ENCODE measurements at regions not wholly inside any gene's neighbourhood (a gene's known extent, or its start where the extent isn't known, plus 50 kb on each side); places are given as distances from the start of the nearest gene placed in this dataset.
"Not testable (repeated sequence)": the region's sequence is repeated elsewhere in the genome, so short reads cannot be mapped to it uniquely, and the experiment has no call there.

GRCh38 chr7:67913604-67914003 lies 917.0 kb downstream of the TYW1 start:
- DNase-seq (ENCODE audit: low read depth), result no peak

- DNase-seq (ENCODE audit: low read depth), result not testable (repeated sequence)
Observed at GRCh38 chr7:67916111-67916510, 919.5 kb downstream of the TYW1 start.

GRCh38 chr7:67916571-67917436 lies 920.2 kb downstream of the TYW1 start:
- DNase-seq (ENCODE audit: low read depth), result no peak

- no peak for DNase-seq (ENCODE audit: low read depth)
Observed at GRCh38 chr7:67917437-67917755, 920.8 kb downstream of the TYW1 start.

DNA sequence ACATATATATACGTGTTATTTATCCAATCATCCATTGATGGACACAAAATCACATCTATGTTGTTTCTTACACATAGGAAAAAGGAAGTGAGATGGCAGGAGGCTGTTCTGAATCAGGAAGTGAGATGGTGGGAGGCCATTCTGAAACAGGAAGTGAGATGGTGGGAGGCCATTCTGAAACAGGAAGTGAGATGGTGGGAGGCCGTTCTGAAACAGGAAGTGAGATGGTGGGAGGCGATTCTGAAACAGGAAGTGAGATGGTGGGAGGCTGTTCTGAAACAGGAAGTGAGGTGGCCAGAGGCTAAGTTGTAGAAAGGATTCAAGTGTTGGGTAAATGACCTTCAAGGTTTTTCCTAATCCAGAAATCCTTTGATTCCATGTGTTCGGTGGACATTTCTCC lies 921.5 kb downstream of the TYW1 start:
- DNase-seq (ENCODE audit: low read depth), result no peak

DNA sequence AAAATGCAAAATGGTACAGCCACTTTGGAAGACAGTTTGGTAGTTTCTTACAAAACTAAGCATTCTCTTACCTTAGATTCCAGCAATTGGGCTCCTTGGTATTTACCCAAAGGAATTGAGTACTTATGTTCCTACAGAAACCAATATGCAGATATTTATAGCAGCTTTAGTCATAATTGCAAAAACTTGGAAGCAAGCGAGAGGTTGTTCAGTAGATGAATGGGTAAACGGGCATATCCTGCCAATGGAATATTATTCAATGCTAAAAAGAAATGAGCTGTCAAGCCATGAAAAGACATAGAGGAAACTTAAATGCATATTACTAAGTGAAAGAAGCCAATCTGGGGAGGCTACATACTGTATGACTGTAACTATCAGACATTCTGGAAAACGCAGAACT lies 926.7 kb downstream of the TYW1 start:
- no peak for DNase-seq (ENCODE audit: low read depth)

DNA sequence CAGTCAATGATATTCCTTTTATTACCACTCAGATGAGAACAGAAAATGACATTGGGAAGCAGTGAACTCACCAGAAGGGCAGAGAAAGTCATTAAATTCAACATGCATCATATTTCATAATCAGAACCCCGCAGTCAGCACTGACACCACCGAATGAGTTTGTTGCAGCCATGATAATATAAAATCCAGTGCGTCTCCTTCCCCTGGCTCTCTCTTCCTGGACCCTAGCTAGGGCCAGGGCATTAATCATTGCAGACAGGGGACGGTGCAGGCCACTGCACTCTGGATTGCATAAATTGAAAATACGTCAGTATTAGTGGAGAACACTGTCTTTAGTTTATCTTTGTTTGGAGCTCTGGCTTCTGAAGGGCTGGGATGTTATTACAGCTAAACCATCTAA lies 931.5 kb downstream of the TYW1 start:
- DNase-seq (ENCODE audit: low read depth), result no peak

DNA sequence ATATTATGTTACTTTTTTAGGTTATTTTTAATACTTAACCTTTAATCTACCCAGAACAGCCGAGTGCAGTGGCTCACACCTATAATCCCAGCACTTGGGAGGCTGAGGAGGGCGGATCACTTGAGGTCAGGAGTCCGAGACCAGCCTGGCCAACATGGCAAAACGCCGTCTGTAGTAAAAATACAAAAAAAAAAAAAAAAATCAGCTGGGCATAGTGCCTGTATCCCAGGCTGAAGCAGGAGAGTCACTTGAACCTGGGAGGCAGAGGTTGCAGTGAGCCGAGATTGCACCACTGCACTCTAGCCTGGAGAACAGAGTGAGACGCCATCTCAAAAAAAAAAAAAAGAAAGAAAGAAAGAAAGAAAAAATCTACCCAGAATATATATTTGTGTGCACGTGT lies 939.8 kb downstream of the TYW1 start:
- not testable (repeated sequence) for DNase-seq (ENCODE audit: low read depth)

DNA sequence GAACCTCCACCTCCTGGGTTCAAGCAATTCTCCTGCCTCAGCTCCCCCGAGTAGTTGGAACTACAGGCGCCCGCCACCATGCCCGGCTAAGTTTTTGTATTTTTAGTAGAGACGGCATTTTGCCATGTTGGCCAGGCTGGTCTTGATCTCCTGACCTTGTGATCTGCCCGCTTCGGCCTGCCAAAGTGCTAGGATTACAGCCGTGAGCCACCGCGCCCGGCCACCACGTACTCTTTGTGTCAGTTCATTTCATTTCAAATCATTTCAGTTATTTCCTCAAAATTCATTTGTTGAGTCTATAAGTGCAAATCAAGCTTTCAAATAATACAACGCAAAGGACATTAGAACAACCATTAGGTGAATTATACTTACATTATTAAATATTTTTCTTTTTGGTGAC lies 943.8 kb downstream of the TYW1 start:
- no peak for DNase-seq (ENCODE audit: low read depth)

DNA sequence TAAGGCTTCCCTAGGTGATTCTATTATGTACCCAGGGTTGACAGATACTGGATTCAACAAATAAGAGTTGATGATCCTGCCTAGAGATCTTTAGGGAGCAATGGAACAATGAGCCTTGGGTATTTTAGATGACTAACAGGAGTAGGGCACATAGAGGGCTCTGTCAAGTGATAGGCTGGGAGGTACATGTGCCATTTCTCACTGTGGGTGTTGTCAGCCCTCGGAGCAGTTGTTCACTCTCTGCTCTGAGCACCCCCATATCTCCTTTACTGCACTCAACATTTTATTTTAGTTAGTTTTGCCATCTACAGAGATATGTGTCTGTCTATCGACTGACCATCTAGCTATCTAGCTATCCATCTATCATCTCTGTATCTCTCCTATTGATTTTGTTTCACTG lies 950.6 kb downstream of the TYW1 start:
- DNase-seq (ENCODE audit: low read depth), result no peak

GRCh38 chr7:67947646-67948045 lies 951.0 kb downstream of the TYW1 start:
- DNase-seq (ENCODE audit: low read depth), result no peak

DNA sequence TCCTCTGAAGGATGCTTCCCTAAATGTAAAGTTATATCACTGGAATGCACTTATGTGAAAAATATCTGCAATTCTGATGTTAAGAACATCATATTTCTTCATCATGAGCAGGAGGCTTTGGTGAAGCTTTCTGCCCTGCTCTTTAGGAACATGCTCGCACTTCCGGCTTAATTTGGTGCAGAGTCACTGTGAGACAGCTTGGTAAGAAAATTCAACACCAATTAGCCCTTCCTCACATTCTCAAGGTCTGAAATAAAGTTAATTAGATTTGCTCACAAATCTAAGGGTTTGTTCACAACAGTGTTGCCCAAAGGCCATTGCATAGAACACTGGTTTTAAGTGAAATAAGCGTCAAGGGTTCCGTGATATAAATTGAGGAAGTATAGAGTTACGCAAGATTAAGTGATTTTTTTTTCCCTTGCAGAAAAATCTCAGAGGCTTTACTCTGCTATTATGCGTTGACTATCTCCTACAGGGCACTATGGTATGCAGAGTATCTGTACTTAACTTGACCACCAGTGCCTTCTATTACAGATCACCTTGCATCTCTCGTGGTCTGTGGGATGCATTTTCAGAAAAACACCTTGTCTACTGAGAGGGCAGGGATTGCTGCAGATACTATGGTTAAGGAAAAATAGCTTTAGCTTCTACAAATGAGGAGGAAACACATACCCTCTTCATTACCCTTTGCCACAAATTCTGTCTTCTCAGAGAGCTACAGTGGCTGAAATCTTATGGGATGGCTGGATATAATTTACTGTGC lies 953.9 kb downstream of the TYW1 start:
- no peak for DNase-seq (ENCODE audit: low read depth)

DNA sequence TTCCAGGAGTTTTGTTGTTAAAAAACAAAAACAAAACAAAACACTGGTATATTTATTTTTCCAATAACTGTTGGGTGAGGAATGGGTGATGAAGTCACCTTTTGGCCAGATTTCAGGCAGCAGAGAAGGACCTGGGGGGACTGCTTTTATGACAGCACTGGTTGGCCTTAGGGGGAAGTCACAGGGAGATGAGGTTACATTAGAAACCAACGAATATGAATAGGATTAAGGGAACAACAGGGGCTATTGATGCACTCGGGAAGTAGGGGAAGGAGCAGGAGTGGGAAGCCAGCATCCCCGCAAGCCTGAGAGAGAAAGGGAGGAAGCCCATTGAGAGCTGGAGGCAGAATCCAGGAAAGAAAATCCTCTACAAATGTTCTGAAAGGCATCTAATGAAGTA lies 958.4 kb downstream of the TYW1 start:
- no peak for DNase-seq (ENCODE audit: low read depth)

- DNase-seq (ENCODE audit: low read depth), result no peak
Observed at GRCh38 chr7:67962863-67963262, 966.2 kb downstream of the TYW1 start.

DNA sequence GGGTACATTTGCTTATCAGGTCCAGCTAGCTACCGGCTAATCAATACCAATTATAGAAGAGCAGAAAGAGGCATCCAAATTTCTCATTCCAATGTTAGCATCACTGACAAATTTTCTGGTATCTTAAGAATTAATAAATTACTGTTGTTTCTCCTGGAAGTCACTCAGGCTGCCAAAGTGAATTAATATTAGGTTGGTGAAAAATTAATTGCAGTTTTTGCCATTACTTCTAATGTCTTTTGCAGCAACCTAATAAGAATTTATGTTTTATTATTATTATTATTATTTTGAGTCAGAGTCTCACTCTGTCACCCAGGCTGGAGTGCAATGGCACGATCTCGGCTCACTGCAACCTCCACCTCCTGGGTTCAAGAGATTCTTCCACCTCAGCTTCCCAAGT lies 979.9 kb downstream of the TYW1 start:
- no peak for DNase-seq (ENCODE audit: low read depth)

DNA sequence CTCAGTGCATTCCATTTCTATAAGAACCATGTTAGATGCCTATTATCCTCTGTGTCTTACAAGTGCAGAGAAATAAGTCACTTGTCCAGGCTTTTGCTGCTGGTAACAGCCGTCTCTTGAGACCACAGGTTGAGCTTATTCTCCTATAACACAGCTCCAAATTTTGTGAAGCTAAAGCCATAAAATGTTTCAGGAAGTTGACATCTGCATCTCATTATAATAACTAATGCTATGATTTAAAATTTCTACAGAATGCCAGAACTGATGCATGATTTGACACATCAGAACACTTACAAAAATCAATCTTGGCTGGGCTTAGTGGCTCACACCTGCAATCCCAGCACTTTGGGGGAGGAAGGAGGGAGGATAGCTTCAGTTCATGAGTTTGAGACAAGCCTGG lies 986.9 kb downstream of the TYW1 start:
- no peak for DNase-seq (ENCODE audit: low read depth)

DNA sequence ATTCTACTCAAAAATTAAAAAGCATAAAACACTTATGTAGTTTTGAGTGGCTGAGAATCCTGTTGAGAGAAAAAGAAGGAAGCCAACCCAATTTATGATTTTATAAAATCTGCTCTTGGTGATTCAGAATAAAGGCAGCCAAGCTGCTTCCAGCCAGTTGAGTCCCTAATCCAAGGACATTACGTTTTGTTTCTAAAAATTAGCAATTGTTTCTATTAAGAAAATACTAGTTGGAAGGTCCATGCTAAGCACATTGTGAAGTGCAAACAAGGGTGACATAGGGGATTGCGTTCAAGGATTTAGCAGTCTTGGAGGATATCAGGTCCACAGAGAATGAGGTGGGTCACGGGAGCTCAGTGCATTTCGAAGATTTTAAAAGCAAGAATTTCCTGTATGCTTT lies 987.7 kb downstream of the TYW1 start:
- no peak for DNase-seq (ENCODE audit: low read depth)

GRCh38 chr7:67989142-67989541 lies 992.5 kb downstream of the TYW1 start:
- DNase-seq (ENCODE audit: low read depth), result no peak

DNA sequence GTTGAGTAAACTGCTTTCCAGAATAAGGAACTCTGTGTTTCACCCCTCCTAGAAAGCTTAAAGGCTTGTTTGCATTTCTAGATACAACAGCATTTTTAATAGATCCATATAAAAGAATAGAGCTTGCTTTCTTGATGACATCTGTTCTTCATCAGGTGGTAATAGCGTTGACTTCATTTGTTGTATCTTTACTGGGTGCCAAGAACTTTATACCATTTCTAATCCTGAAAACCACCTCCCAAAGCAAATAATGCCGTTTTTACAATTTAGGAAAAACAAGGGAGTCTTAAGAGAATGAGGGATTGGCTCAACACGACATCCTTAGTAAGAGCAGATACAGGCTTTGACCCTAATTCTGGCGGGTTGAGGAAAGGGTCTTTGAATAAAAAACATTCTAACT lies 993.4 kb downstream of the TYW1 start:
- no peak for DNase-seq (ENCODE audit: low read depth)

DNA sequence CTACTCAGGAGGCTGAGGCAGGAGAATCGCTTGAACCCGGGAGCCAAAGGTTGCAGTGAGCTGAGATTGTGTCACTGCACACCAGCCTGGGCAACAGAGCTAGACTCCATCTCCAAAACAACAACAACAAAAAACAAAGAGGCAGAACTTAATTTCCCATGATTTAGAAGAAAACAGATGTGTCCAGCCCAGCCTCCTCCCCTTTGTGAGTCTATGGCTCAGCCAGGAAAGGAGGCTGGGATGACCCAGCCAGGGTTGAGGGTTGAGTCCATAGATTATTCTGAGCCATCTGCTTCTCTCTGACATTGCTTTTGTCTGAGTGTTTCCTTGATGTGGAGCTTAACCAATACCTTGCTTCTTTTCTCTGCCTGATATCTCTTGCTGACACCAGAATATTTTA lies 994.1 kb downstream of the TYW1 start:
- DNase-seq (ENCODE audit: low read depth), result no peak

GRCh38 chr7:67992287-67992686 lies 995.7 kb downstream of the TYW1 start:
- no peak for DNase-seq (ENCODE audit: low read depth)

- no peak for DNase-seq (ENCODE audit: low read depth)
Observed at GRCh38 chr7:68005992-68006391, 1009.4 kb downstream of the TYW1 start.

DNA sequence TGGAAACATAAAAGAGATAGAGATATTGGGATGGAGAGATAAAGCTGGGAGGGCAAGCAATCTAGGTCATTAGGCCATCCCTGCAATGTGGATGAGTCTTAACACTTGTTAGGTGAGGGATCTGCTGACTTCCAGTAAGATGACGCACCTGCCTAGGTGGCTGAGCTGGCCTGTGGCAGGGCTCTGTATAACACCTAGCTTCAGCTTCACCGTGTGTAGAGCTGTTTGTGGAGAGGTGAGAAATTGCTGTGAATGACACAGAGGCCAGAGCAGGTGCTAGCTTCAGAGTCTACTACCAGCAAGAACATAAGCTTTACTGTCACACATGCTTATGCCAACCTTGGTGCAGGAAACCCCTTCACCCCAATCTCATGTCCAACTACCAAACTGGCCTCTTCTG lies 1010.0 kb downstream of the TYW1 start:
- no peak for DNase-seq (ENCODE audit: low read depth)

DNA sequence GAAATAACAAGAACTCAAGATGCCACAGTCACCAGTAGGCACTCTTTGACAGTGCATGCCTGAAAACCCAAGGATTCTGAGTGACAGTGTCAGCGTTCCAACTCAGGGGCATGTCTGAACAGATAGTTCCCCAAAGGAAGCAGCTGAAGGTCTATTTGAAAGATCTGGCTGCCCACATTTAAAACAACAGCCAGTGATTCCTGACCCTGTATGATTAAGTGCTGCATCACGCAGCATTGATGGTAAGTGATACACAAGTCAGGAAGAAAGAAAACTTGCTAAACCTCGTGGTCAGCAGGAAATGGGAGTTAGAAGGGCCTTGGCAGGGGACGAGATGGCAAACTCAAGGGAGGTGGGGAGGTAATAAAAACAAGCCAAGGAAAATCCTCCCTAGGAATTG lies 1013.1 kb downstream of the TYW1 start:
- no peak for DNase-seq (ENCODE audit: low read depth)
